Lower leg skin (tissue), 4 donors: ENCODE measurements at regions not wholly inside any gene's neighbourhood (a gene's known extent, or its start where the extent isn't known, plus 50 kb on each side); places are given as distances from the start of the nearest gene placed in this dataset.

ENCODE experiments used
- DNase-seq, 2 donors: peaks; one replicate each; pipeline ENCODE4 v3.0.0-alpha.2; 2019; ENCODE audit warnings: low spot score in 2 of 2
- H3K4me3 ChIP-seq: fragments of 200-600 bp; sonication (generic); 2 replicates; pipeline ENCODE4 v1.5.1; 2017; ENCODE audit warnings: mild to moderate bottlenecking, low read depth; ENCODE audit not compliant: poor library complexity, severe bottlenecking
- POLR2A ChIP-seq, 2 donors: fragments of 450-650 bp; IDR thresholded peaks; one replicate each; pipeline ENCODE4 v1.6.1; 2016 to 2017; ENCODE audit warnings: antibody characterized with exemption in 2 of 2, mild to moderate bottlenecking in 1 of 2, moderate library complexity in 1 of 2
- WGBS, 2 donors: methylation state at CpG; one replicate each; pipeline ENCODE4 v1.1.5; 2018; 5-methylcytosine and 5-hydroxymethylcytosine counted together
- intact Hi-C: fragments of 100-400 bp; cut with DNase I; formaldehyde crosslinking; loops from one replicate; pipeline ENCODE4 v1.15.0; 2023; ENCODE audit warnings: low total_unique reads
- TF ChIP-seq, protein P1 (sequence below), 3 donors: fragments of 450-650 bp; IDR thresholded peaks; one replicate each; pipeline ENCODE4 v1.5.1; 2016; ENCODE audit warnings: antibody characterized with exemption in 3 of 3, mild to moderate bottlenecking in 3 of 3, moderate library complexity in 2 of 3

DNA sequence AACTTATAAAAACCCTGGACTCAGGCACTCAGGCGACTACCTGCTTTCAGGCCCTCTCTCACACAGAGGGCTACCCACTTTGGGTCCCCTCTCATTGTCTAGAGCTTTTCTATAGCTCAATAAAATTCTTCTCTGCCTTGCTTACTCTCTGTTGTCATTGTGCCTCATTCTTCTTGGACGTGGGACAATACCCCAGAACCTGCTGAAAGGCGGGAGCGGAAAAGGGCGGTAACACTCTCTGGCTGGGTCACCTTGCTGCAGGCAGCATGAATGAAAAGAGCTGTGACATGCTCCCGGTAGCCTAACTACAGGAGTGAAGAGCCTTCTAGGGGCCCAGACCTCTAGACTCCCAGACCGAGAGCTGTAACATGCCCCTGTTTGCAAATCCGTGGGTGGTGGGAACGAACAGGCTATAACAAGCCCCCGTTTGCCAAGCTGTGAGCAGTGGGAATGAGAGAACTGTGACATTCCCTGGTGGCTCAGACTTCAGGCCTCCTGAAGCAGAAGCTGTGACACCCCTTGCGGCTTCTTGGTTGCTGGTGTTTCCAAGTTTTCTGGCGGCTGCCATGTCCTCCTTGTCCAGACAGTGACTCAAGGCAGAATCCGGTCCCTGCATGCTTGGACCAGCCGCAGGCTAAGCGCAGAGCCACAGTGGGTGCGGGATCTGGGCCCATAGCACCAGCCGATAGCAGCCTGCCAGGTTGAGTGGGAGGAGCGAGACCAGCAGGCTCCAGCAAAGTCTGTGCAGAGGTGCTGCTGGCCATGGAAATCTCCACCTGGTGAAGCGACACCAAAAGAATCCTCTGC is 684.6 kb downstream of the ARAP2 start:
- intact Hi-C loops: no loop called here
- TF ChIP-seq, protein P1, sequence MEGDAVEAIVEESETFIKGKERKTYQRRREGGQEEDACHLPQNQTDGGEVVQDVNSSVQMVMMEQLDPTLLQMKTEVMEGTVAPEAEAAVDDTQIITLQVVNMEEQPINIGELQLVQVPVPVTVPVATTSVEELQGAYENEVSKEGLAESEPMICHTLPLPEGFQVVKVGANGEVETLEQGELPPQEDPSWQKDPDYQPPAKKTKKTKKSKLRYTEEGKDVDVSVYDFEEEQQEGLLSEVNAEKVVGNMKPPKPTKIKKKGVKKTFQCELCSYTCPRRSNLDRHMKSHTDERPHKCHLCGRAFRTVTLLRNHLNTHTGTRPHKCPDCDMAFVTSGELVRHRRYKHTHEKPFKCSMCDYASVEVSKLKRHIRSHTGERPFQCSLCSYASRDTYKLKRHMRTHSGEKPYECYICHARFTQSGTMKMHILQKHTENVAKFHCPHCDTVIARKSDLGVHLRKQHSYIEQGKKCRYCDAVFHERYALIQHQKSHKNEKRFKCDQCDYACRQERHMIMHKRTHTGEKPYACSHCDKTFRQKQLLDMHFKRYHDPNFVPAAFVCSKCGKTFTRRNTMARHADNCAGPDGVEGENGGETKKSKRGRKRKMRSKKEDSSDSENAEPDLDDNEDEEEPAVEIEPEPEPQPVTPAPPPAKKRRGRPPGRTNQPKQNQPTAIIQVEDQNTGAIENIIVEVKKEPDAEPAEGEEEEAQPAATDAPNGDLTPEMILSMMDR (IDR thresholded peaks at IDR 0.05): no peak
- no peak for TF ChIP-seq POLR2A (IDR thresholded peaks at IDR 0.05)
- H3K4me3 ChIP-seq: no peak overlapping the region
- 91 to 97% methylated on average over 18 to 19 of the region's 19 CpGs for WGBS, 2 donors
- DNase-seq: no peak

DNA sequence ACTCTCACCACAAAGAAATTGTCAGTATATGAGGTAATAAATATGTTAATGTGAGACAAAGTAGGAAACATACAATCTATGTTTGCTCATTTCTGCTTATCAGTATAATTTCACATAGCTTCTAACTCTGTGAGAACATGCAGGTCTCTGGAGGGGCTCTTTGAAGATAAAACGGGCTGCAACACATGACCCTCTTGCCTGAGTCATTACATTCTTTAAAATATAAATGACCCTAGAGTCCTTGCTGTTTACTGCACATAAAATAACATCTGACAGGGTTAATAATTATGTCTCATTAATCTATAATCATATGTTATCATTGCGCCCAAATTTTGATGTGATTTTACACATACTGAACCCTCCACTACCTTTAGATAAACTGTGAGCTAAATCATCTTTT is 681.5 kb downstream of the ARAP2 start:
- no peak overlapping the region for H3K4me3 ChIP-seq
- WGBS, 2 donors: 33 to 40% methylated on average over 2 of the region's 2 CpGs
- DNase-seq: no peak
- intact Hi-C loops: no loop called here
- TF ChIP-seq, protein P1 (IDR thresholded peaks at IDR 0.05): no peak
- no peak for TF ChIP-seq POLR2A (IDR thresholded peaks at IDR 0.05)

DNA sequence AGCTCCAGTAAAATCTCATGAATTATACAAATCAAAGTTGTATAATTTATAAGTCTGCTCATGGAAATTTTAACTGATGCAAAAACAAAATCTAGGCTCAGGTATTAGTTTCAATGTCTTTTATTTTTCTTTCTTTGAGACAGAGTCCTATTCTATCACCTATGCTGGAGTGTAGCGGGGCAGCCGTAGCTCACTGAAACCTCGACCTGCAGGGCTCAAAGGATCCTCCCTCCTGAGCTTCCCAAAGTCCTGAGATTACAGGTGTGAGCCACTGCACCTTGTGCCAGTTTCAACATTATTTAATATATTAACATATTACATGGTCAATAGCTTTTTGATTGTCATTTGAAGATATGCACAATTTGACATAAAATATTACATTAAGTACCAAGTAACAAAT is 678.7 kb downstream of the ARAP2 start:
- intact Hi-C loops: loop anchor here (5.0 kb wide), 1 partner anchor 48 kb away; no protein-coding TSS in a partner anchor
- H3K4me3 ChIP-seq: no peak overlapping the region
- DNase-seq: no peak
- WGBS, 2 donors: 87 to 90% methylated on average over 3 of the region's 3 CpGs
- TF ChIP-seq, protein P1 (IDR thresholded peaks at IDR 0.05): no peak
- TF ChIP-seq POLR2A (IDR thresholded peaks at IDR 0.05): no peak

DNA sequence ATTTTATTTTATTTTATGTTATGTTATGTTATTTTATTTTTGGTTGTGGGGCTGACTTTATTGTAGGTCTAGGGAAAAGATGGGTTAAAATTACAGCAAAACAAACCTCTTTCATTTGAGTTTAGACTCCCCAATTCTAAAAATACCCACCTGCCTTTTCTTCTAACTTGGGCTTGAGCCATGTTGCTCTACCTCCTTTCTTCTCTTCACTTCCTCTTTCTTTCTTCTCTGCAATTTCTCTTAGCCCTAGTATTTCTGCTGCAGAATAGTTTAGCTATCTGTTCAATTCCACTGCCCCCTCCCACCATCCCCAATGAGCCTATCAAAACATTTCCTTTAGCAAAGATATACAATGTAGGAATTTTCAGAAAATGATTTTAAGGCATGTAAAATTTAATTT is 653.3 kb downstream of the ARAP2 start:
- DNase-seq: no peak
- TF ChIP-seq POLR2A (IDR thresholded peaks at IDR 0.05): no peak
- TF ChIP-seq, protein P1 (IDR thresholded peaks at IDR 0.05): no peak
- no peak overlapping the region for H3K4me3 ChIP-seq
- intact Hi-C loops: no loop called here

DNA sequence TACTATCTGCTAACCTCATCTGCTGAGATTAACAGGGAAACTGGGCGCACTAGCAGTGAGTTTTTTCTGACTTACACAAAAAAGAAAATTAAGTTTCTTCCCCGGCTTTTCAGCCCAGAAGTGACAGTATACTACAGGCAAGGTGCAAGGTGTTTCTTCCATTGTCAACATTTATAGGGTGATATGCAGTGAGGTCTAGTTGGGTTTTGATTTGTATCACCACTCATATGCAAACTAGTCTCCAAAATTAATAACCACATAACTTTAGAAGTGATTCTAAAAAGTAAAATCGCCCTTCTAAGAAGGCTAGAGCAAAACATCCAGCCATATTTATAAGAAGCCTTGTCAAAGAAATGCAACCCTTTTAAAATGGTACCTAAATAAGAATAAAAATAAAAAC is 640.1 kb downstream of the ARAP2 start:
- intact Hi-C loops: no loop called here
- no peak for DNase-seq
- WGBS, 2 donors: 74 to 87% methylated on average over 3 of the region's 3 CpGs
- no peak for TF ChIP-seq POLR2A (IDR thresholded peaks at IDR 0.05)
- TF ChIP-seq, protein P1 (IDR thresholded peaks at IDR 0.05): no peak
- no peak overlapping the region for H3K4me3 ChIP-seq

DNA sequence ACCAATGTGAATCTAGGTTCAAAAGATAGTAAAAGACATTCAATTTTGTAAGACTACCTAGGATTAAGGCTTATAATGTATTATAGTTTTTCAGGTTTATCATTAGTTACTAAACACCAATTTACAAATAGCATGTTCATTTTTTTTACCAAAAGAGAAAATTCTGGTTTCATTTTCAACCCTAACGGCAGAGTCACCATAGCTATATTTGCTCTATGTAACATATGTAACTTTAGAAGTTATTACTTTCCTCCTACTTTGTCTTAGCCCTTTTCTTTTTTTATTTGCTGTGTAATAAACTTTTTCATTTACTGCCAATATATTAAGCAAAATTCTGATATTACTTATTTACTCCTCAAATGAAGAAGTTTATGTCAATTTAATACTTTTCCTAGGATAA is 639.6 kb downstream of the ARAP2 start:
- 70 to 85% methylated on average over 1 of the region's 1 CpG for WGBS, 2 donors
- H3K4me3 ChIP-seq: no peak overlapping the region
- TF ChIP-seq, protein P1 (IDR thresholded peaks at IDR 0.05): no peak
- no peak for TF ChIP-seq POLR2A (IDR thresholded peaks at IDR 0.05)
- no peak for DNase-seq
- intact Hi-C loops: no loop called here
